ENCODE measurements at regions not wholly inside any gene's neighbourhood (a gene's known extent, or its start where the extent isn't known, plus 50 kb on each side); places are given as distances from the start of the nearest gene placed in this dataset.

GRCh38 chr9:38305582-38305981 lies 86.9 kb upstream of the ALDH1B1 start:
- no peak for TF ChIP-seq MYBL2 (CRISPR knock-in tag; IDR thresholded peaks at IDR 0.05)
- TF ChIP-seq MXD4 (CRISPR knock-in tag; IDR thresholded peaks at IDR 0.05; ENCODE audit: borderline replicate concordance), result no peak
- no peak for TF ChIP-seq HMGXB4 (CRISPR knock-in tag; IDR thresholded peaks at IDR 0.05)
- no peak for TF ChIP-seq NR1H2 (CRISPR knock-in tag; IDR thresholded peaks at IDR 0.05)
- no peak for TF ChIP-seq CDX4 (CRISPR knock-in tag; IDR thresholded peaks at IDR 0.05; ENCODE audit: borderline replicate concordance)
- TF ChIP-seq TEAD1 (CRISPR knock-in tag; IDR thresholded peaks at IDR 0.05), result no peak
- no peak for TF ChIP-seq ZNF281 (CRISPR knock-in tag; IDR thresholded peaks at IDR 0.05)
- no peak for TF ChIP-seq PRRX2 (CRISPR knock-in tag; IDR thresholded peaks at IDR 0.05)
- no peak for TF ChIP-seq ZMAT4 (CRISPR knock-in tag; IDR thresholded peaks at IDR 0.05)
- TF ChIP-seq AFF4 (CRISPR knock-in tag; IDR thresholded peaks at IDR 0.05; ENCODE audit: borderline replicate concordance), result no peak
- no peak for TF ChIP-seq AR (CRISPR knock-in tag; IDR thresholded peaks at IDR 0.05)
- no peak for TF ChIP-seq JAZF1 (CRISPR knock-in tag; IDR thresholded peaks at IDR 0.05)
- no peak for TF ChIP-seq CBFB (CRISPR knock-in tag; IDR thresholded peaks at IDR 0.05; ENCODE audit: low read depth)
- TF ChIP-seq ESRRA (CRISPR knock-in tag; IDR thresholded peaks at IDR 0.05; ENCODE audit: borderline replicate concordance), result no peak
- ChIA-PET CTCF (no interaction called here), POLR2A (no interaction called here)
- Mint-ChIP-seq H3K4me3 (no peak overlapping the region), H3K4me1 (peaks cover 20% of the 10 kb centered on the region), H3K36me3 (no peaks in the 10 kb centered on the region), H3K9me3 (no peaks in the 10 kb centered on the region), H3K27ac (no peak overlapping the region), H3K27me3 (ENCODE audit: low read depth) (peaks cover 6% of the 10 kb centered on the region; the same call in 1 of the 2 replicates)
- ATAC-seq (no peak), DNase-seq (ENCODE audit: low spot score) (no peak)

Data from WTC11 (cell line).